NT2/D1 (cell line): ENCODE measurements at regions not wholly inside any gene's neighbourhood (a gene's known extent, or its start where the extent isn't known, plus 50 kb on each side); places are given as distances from the start of the nearest gene placed in this dataset.

Source experiments
- SUZ12 ChIP-seq: IDR thresholded peaks from 2 replicates; pipeline ENCODE4 v1.6.1; 2011; ENCODE audit not compliant: insufficient read length, insufficient read depth; ENCODE audit errors: extremely low read depth
- YY1 ChIP-seq: IDR thresholded peaks from 2 replicates; pipeline ENCODE4 v1.6.1; 2011; ENCODE audit not compliant: insufficient read length, insufficient read depth

DNA sequence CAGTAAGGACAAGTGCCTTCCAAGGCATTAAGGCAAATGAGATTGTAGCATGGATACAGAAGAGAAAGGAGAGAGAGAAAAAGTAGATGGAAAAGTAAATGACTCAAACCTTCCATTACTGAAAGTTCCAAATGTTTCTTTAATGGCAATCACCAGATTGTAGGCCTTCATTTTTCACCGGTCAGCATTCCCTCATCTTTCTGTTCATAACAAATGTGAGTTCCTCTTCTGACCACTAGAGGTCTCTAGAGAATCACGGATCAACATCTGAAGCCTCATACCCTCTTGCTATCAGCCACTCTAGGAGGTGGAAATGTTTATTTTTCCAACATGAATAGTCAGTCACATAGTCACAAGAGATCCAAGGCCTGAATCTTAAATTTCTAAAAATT is 73.6 kb upstream of the RPS23 start:
- TF ChIP-seq YY1: no peak
- no peak for TF ChIP-seq SUZ12
